ENCODE measurements at regions not wholly inside any gene's neighbourhood (a gene's known extent, or its start where the extent isn't known, plus 50 kb on each side); places are given as distances from the start of the nearest gene placed in this dataset.

- H3K9me3 ChIP-seq (ENCODE audit: low read depth, low read length), result no peaks in the 10 kb centered on the region
- TF ChIP-seq CTCF (IDR thresholded peaks at IDR 0.05; ENCODE audit: extremely low read depth, low read depth, low read length), result no peak
- no peaks in the 10 kb centered on the region for H3K27me3 ChIP-seq (ENCODE audit: insufficient read depth, low read length)
- no peak overlapping the region for H2AFZ ChIP-seq (ENCODE audit: low read length)
- no peaks in the 10 kb centered on the region for H4K20me1 ChIP-seq (ENCODE audit: insufficient read depth, low read length)
- DNase-seq (ENCODE audit: insufficient read length, low spot score, missing footprints), result no peak
- no peaks in the 10 kb centered on the region for H3K36me3 ChIP-seq (ENCODE audit: insufficient read depth, low read length)
- no peak overlapping the region for H3K27ac ChIP-seq (ENCODE audit: low read depth, low read length)
- no peak overlapping the region for H3K4me3 ChIP-seq (ENCODE audit: insufficient read depth, low read length)
- no peaks in the 10 kb centered on the region for H3K4me1 ChIP-seq (ENCODE audit: insufficient read depth, low read length)
- no peak overlapping the region for H3K4me2 ChIP-seq (ENCODE audit: insufficient read depth, low read length)
- H3K79me2 ChIP-seq (ENCODE audit: insufficient read depth, low read length), result no peaks in the 10 kb centered on the region
These were observed 1223.3 kb downstream of the MAT2B start for GRCh38 chr5:164728733-164729132.

- Histone ChIP-seq H3K79me2 (ENCODE audit: insufficient read depth, low read length) (no peaks in the 10 kb centered on the region), H3K4me3 (ENCODE audit: insufficient read depth, low read length) (no peak overlapping the region), H2AFZ (ENCODE audit: low read length) (no peak overlapping the region), H3K9me3 (ENCODE audit: low read depth, low read length) (peaks cover 3% of the 10 kb centered on the region), H3K27me3 (ENCODE audit: insufficient read depth, low read length) (no peaks in the 10 kb centered on the region), H3K36me3 (ENCODE audit: insufficient read depth, low read length) (no peaks in the 10 kb centered on the region), H3K4me1 (ENCODE audit: insufficient read depth, low read length) (no peaks in the 10 kb centered on the region), H3K4me2 (ENCODE audit: insufficient read depth, low read length) (no peak overlapping the region), H3K27ac (ENCODE audit: low read depth, low read length) (no peak overlapping the region), H4K20me1 (ENCODE audit: insufficient read depth, low read length) (no peaks in the 10 kb centered on the region)
- no peak for TF ChIP-seq CTCF (IDR thresholded peaks at IDR 0.05; ENCODE audit: extremely low read depth, low read depth, low read length)
- DNase-seq (ENCODE audit: insufficient read length, low spot score, missing footprints), result no peak
These were observed 1229.9 kb downstream of the MAT2B start for GRCh38 chr5:164735334-164735733.

- no peak for TF ChIP-seq CTCF (IDR thresholded peaks at IDR 0.05; ENCODE audit: extremely low read depth, low read depth, low read length)
- Histone ChIP-seq H4K20me1 (ENCODE audit: insufficient read depth, low read length) (no peaks in the 10 kb centered on the region), H3K27me3 (ENCODE audit: insufficient read depth, low read length) (no peaks in the 10 kb centered on the region), H3K4me1 (ENCODE audit: insufficient read depth, low read length) (no peaks in the 10 kb centered on the region), H3K9me3 (ENCODE audit: low read depth, low read length) (no peaks in the 10 kb centered on the region), H3K79me2 (ENCODE audit: insufficient read depth, low read length) (no peaks in the 10 kb centered on the region), H3K4me3 (ENCODE audit: insufficient read depth, low read length) (no peak overlapping the region), H3K27ac (ENCODE audit: low read depth, low read length) (no peak overlapping the region), H3K36me3 (ENCODE audit: insufficient read depth, low read length) (no peaks in the 10 kb centered on the region), H2AFZ (ENCODE audit: low read length) (no peak overlapping the region), H3K4me2 (ENCODE audit: insufficient read depth, low read length) (no peak overlapping the region)
- DNase-seq (ENCODE audit: insufficient read length, low spot score, missing footprints), result no peak
These were observed 1236.0 kb downstream of the MAT2B start for GRCh38 chr5:164741376-164741775.

- no peaks in the 10 kb centered on the region for H4K20me1 ChIP-seq (ENCODE audit: insufficient read depth, low read length)
- no peaks in the 10 kb centered on the region for H3K27me3 ChIP-seq (ENCODE audit: insufficient read depth, low read length)
- TF ChIP-seq CTCF (IDR thresholded peaks at IDR 0.05; ENCODE audit: extremely low read depth, low read depth, low read length), result no peak
- H3K4me3 ChIP-seq (ENCODE audit: insufficient read depth, low read length), result no peak overlapping the region
- H3K36me3 ChIP-seq (ENCODE audit: insufficient read depth, low read length), result no peaks in the 10 kb centered on the region
- no peak overlapping the region for H3K4me2 ChIP-seq (ENCODE audit: insufficient read depth, low read length)
- no peaks in the 10 kb centered on the region for H3K4me1 ChIP-seq (ENCODE audit: insufficient read depth, low read length)
- H3K79me2 ChIP-seq (ENCODE audit: insufficient read depth, low read length), result no peaks in the 10 kb centered on the region
- no peak overlapping the region for H3K27ac ChIP-seq (ENCODE audit: low read depth, low read length)
- no peaks in the 10 kb centered on the region for H3K9me3 ChIP-seq (ENCODE audit: low read depth, low read length)
- no peak for DNase-seq (ENCODE audit: insufficient read length, low spot score, missing footprints)
- H2AFZ ChIP-seq (ENCODE audit: low read length), result no peak overlapping the region
These were observed 1236.6 kb downstream of the MAT2B start for GRCh38 chr5:164742025-164742424.
